ENCODE measurements at regions not wholly inside any gene's neighbourhood (a gene's known extent, or its start where the extent isn't known, plus 50 kb on each side); places are given as distances from the start of the nearest gene placed in this dataset.

- Histone ChIP-seq H2AFZ (ENCODE audit: low read depth, low read length, severe bottlenecking) (no peak overlapping the region), H4K20me1 (ENCODE audit: low read depth, low read length) (no peaks in the 10 kb centered on the region), H3K4me2 (ENCODE audit: low read depth, low read length, poor library complexity, severe bottlenecking) (no peak overlapping the region), H3K9me3 (ENCODE audit: insufficient read depth, low read length) (no peaks in the 10 kb centered on the region), H3K9me2 (replicated peaks; ENCODE audit: insufficient read depth, low read length) (no peaks in the 10 kb centered on the region), H3K4me3 (ENCODE audit: insufficient read depth, low read length, poor library complexity, severe bottlenecking) (no peak overlapping the region), H3K36me3 (ENCODE audit: low read length) (no peaks in the 10 kb centered on the region), H3F3A (ENCODE audit: insufficient read depth) (no peaks in the 10 kb centered on the region), H3K27ac (ENCODE audit: low read depth, low read length) (no peak overlapping the region), H3K27me3 (ENCODE audit: low read length) (no peaks in the 10 kb centered on the region), H3K9ac (ENCODE audit: low read length) (no peak overlapping the region), H3K79me2 (ENCODE audit: insufficient read depth, low read length) (no peaks in the 10 kb centered on the region)
- TF ChIP-seq EZH2phosphoT487 (conservative IDR thresholded peaks at IDR 0.05; ENCODE audit: low read length) (no peak), CTCF (IDR thresholded peaks at IDR 0.05; ENCODE audit: insufficient read depth, low read length, poor library complexity, severe bottlenecking) (no peak)
These were observed 378.9 kb downstream of the PCNX1 start for GRCh38 chr14:71286126-71286525.

GRCh38 chr14:71287567-71287966 lies 380.3 kb downstream of the PCNX1 start:
- Histone ChIP-seq H3K79me2 (ENCODE audit: insufficient read depth, low read length) (no peaks in the 10 kb centered on the region), H3K36me3 (ENCODE audit: low read length) (no peaks in the 10 kb centered on the region), H3F3A (ENCODE audit: insufficient read depth) (no peaks in the 10 kb centered on the region), H3K9ac (ENCODE audit: low read length) (no peak overlapping the region), H3K27me3 (ENCODE audit: low read length) (no peaks in the 10 kb centered on the region), H4K20me1 (ENCODE audit: low read depth, low read length) (no peaks in the 10 kb centered on the region), H2AFZ (ENCODE audit: low read depth, low read length, severe bottlenecking) (no peak overlapping the region), H3K9me3 (ENCODE audit: insufficient read depth, low read length) (no peaks in the 10 kb centered on the region), H3K27ac (ENCODE audit: low read depth, low read length) (no peak overlapping the region), H3K4me3 (ENCODE audit: insufficient read depth, low read length, poor library complexity, severe bottlenecking) (no peak overlapping the region), H3K9me2 (replicated peaks; ENCODE audit: insufficient read depth, low read length) (no peaks in the 10 kb centered on the region), H3K4me2 (ENCODE audit: low read depth, low read length, poor library complexity, severe bottlenecking) (no peak overlapping the region)
- TF ChIP-seq CTCF (IDR thresholded peaks at IDR 0.05; ENCODE audit: insufficient read depth, low read length, poor library complexity, severe bottlenecking): no peak
- no peak for TF ChIP-seq EZH2phosphoT487 (conservative IDR thresholded peaks at IDR 0.05; ENCODE audit: low read length)

GRCh38 chr14:71289536-71289935 lies 382.3 kb downstream of the PCNX1 start:
- H3K27me3 ChIP-seq (ENCODE audit: low read length): no peaks in the 10 kb centered on the region
- no peaks in the 10 kb centered on the region for H3K79me2 ChIP-seq (ENCODE audit: insufficient read depth, low read length)
- no peaks in the 10 kb centered on the region for H3F3A ChIP-seq (ENCODE audit: insufficient read depth)
- no peak overlapping the region for H3K4me3 ChIP-seq (ENCODE audit: insufficient read depth, low read length, poor library complexity, severe bottlenecking)
- no peaks in the 10 kb centered on the region for H4K20me1 ChIP-seq (ENCODE audit: low read depth, low read length)
- H3K9ac ChIP-seq (ENCODE audit: low read length): no peak overlapping the region
- H3K36me3 ChIP-seq (ENCODE audit: low read length): no peaks in the 10 kb centered on the region
- H3K27ac ChIP-seq (ENCODE audit: low read depth, low read length): no peak overlapping the region
- H3K4me2 ChIP-seq (ENCODE audit: low read depth, low read length, poor library complexity, severe bottlenecking): no peak overlapping the region
- H2AFZ ChIP-seq (ENCODE audit: low read depth, low read length, severe bottlenecking): no peak overlapping the region
- TF ChIP-seq EZH2phosphoT487 (conservative IDR thresholded peaks at IDR 0.05; ENCODE audit: low read length): no peak
- TF ChIP-seq CTCF (IDR thresholded peaks at IDR 0.05; ENCODE audit: insufficient read depth, low read length, poor library complexity, severe bottlenecking): no peak
- H3K9me3 ChIP-seq (ENCODE audit: insufficient read depth, low read length): no peaks in the 10 kb centered on the region
- H3K9me2 ChIP-seq (replicated peaks; ENCODE audit: insufficient read depth, low read length): no peaks in the 10 kb centered on the region

Data from SU-DHL-6 (cell line).